Suprapubic skin (tissue), 4 donors: ENCODE measurements at regions not wholly inside any gene's neighbourhood (a gene's known extent, or its start where the extent isn't known, plus 50 kb on each side); places are given as distances from the start of the nearest gene placed in this dataset.

Experiments
- EP300 ChIP-seq: sonication (generic); formaldehyde crosslinking; IDR thresholded peaks from one replicate; pipeline ENCODE4 v1.6.1; 2017; ENCODE audit warnings: antibody characterized with exemption
- POLR2A ChIP-seq, 2 donors: fragments of 450-650 bp; IDR thresholded peaks; one replicate each; pipeline ENCODE4 v1.6.1; 2017; ENCODE audit warnings: antibody characterized with exemption in 2 of 2, mild to moderate bottlenecking in 2 of 2, moderate library complexity in 2 of 2
- POLR2AphosphoS5 ChIP-seq, 3 donors: sonication (generic); formaldehyde crosslinking; IDR thresholded peaks; one replicate each; pipeline ENCODE4 v1.6.1; 2017; ENCODE audit warnings: antibody characterized with exemption in 3 of 3
- TF ChIP-seq, protein P1 (sequence below), 2 donors: fragments of 200-600 bp in 1 of 2; fragments of 450-650 bp in 1 of 2; sonication (generic) in 1 of 2; IDR thresholded peaks; one replicate each; pipeline ENCODE4 v1.5.1; 2016 to 2019; ENCODE audit warnings: antibody characterized with exemption in 2 of 2, mild to moderate bottlenecking in 1 of 2, moderate library complexity in 1 of 2

DNA sequence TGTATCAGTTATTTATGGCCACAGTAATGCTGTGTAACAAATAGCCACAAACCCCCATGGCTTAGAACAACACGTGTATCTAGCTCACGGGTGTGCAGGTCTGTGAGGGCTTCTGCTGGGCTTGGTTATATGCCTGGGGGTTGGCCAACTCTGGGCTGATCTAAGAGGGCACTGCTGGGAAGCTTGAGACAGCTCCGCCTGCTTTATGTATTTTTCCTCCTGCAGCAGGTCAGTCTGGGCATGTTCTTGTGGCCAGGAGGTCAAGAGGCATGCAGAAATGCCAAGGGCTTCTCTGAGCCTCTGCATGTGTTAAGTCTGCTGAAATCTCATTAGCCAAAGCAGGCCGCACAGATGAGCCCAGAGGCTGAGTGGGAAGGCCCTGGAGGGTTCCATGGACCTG, 105.8 kb downstream of the ZNF664 start:
- TF ChIP-seq, protein P1, sequence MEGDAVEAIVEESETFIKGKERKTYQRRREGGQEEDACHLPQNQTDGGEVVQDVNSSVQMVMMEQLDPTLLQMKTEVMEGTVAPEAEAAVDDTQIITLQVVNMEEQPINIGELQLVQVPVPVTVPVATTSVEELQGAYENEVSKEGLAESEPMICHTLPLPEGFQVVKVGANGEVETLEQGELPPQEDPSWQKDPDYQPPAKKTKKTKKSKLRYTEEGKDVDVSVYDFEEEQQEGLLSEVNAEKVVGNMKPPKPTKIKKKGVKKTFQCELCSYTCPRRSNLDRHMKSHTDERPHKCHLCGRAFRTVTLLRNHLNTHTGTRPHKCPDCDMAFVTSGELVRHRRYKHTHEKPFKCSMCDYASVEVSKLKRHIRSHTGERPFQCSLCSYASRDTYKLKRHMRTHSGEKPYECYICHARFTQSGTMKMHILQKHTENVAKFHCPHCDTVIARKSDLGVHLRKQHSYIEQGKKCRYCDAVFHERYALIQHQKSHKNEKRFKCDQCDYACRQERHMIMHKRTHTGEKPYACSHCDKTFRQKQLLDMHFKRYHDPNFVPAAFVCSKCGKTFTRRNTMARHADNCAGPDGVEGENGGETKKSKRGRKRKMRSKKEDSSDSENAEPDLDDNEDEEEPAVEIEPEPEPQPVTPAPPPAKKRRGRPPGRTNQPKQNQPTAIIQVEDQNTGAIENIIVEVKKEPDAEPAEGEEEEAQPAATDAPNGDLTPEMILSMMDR (IDR thresholded peaks at IDR 0.05): no peak
- TF ChIP-seq EP300 (no peak), POLR2A (IDR thresholded peaks at IDR 0.05) (no peak), POLR2AphosphoS5 (IDR thresholded peaks at IDR 0.05) (no peak)
